DMS153 treated with DMSO at 0.1 percent for 48 hours (cell line): ENCODE measurements at regions not wholly inside any gene's neighbourhood (a gene's known extent, or its start where the extent isn't known, plus 50 kb on each side); places are given as distances from the start of the nearest gene placed in this dataset.
"Not testable (repeated sequence)": the region's sequence is repeated elsewhere in the genome, so short reads cannot be mapped to it uniquely, and the experiment has no call there.

Experiments used
- DNase-seq: peaks from one replicate; lab custom pipeline; 2025; ENCODE audit not compliant: unreplicated experiment; lab: John Stamatoyannopoulos, UW

DNA sequence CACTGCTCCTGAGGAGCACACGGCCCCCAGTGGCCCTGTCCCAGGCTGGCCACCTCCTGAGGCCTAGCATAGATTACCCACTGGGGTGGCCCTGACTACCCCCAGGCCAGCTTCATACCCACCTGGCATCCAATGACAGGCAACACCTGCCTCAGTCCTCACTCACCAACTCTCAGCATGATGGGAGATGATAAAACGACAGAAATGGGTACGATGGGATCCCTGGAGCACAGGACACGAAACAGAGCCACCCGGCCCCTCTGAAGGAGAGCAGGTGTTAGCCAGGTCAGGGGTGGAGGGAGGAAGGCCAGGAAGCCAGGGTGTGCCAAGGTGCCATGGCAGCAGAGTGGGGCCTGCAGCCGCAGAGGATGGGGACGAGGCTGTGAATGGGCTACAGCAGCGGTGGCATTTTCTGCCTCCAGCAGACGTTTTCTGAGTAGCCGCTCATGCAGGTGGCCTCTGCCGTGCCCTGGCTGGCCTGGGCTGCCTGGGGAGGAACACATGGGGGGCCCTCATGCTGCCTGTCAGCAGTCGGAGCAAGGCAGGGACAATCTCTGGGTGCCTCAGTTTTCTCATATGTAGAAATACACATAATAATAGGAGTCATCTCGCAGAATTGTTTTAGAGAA lies 50.2 kb upstream of the FGF3 start:
- DNase-seq, result no peak

DNA sequence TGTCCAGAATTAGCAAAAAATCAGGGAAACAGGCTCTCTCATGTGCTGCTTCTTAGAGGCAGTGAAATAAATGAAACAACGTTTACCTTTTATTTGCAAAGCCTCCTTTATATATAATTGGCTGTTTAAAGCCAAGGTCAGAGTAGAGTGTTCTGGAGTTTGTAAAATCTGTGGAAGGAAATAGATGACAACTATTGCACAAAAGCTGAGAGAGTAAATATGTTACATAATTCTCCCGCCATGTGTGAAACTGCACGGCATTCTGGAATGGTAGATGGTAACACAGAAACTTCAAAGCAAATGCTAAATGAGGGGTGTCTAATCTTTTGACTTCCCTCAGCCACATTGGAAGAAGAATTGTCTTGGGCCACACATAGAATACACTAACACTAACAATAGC lies 51.5 kb upstream of the FGF3 start:
- DNase-seq, result no peak

DNA sequence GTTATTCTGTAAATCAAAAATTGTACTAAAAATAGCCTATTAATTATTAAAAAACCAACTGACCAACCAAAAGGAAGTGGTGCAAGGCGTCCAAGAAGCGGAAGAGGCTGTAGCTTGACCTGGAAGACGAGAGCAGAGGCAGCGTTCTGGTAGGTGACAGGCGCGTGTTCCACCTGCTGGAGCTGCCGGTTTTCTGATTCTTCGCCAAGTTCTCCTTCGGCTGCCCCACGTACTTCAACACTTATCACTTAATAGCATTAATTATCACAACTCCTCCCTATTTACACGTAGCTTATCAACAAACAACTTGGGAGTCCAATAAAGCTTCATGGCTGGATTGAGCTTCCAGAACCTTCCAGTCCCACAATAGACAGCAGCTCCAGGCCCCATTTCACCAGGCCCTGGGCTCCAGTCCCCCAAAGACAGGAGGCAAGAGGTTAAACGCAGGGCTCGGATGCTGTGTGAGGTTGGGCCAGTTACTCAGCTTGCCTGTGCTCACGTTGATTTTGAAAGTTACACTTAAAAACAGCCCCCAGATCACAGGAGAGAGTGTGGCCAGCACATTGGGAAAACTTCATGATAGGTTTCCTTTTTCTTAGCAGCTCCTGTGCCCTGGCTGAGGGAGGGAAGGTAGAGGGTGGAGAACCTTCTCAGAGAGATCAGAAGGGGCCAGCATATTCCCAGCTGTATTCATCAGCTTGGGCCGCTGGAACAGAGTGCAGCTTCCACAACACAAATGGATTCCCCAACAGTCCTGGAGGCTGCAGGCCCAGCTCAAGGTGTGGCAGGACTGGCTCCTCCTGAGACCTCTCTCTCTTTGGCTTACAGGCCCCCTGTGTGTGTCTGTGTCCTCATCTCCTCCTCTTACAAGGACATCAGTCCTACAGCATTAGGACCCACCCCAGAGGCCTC lies 54.2 kb upstream of the FGF3 start:
- DNase-seq, result no peak

DNA sequence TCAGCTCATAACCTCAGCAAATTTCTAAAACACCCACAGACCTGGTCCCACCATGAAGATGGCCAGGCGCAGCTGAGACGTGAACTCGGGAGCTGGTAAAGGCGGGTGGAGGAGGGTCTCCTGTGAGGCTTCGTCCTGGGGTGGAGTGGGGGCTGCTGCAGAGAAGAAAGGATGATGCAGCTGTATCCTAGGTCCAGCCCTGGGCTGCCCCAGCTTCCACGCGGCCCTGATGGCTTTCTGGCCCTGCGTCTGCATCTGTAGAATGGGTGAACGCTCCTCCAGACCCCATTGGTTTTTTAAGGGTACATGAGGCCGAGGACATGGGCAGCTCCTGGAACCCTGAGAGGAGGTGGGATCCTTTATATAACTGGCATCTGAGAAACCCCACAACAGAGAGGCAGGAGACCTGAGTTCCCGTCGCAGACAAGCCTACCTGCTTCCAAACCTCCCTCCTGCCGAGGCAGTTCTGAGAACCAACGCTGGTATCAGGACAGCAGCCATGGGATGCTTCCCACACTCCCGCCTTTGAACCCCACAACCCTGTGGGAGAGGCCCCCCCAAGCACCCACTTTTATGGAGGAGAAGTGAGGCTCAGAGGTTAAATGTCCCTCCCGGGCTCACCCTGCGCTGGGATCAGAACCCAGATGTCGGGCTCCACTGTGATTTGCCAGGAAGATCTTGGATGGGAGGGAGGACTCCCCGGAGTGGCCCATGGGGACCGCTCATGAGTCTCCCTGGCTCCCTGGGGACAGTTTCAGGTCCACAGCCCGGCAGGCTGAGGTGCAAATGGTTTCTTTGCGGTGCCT lies 55.2 kb upstream of the FGF3 start:
- DNase-seq, result no peak

DNA sequence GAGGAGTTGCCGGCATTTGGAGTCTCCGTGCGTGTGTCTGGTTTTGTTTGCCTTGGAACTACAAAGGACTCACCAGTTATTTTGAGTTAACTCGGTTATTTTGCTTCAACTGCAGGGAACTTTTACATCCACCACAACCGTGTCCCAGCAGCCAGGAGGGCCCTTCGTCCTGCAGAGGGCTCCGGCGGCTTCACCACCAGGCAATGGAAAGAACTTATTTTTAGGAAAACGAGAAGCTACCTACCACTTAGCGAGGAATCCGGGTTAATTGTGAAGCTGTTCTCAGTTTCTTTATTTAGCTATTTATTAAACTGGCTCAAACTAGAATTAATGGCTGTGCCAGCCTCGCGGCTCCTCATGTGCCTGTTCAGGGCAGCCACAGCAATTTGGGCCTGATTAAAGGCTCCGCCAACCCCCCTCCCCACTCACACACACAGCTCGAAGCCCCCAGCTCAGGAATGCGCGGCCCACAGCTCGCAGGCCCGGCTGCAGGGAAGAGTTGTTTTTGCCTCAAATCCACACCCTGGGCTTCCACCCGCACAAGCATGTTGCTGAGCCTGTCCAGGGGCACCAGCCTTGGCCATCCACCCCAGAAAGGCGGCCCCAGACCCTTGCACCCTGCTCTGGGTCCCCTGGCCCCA lies 55.9 kb upstream of the FGF3 start:
- no peak for DNase-seq

DNA sequence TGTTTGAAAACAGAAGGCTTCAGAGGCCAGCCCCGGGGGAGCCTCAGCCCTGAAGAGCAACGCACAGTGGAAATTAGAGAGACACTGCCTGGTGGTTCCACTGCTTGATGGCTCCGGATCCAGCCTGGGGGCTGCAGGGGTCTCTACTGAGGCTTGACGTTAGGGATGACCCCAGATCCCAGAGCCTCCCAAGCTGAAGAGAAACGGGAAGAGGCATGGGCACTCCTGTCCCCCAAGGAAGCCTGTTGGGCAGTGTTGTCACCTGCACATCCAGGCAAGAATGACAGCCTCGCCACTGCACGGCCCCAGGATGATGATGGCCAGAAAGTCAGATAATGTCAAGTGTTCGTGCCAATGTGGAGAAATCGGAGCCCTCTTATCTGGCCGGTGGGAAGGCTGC lies 56.8 kb upstream of the FGF3 start:
- no peak for DNase-seq

DNA sequence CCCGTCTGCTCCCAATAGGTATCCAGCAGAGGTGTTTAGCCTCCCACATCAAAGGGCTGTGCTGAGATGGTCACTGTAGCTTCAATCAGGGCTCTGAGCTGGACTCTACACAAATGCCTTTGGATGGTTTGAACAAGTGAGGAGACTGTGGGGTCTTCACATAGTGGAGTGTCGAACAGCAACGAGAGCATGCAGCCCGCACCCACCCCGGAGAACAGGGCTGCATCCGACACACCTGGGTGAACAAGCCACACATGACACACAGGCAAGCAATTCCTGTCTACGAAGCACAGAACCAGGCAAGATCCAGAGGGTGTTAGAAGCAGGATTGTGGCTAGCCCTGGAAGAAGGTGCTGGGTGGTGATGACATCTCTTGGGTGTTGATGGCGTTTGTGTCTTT lies 58.0 kb upstream of the FGF3 start:
- DNase-seq, result no peak

DNA sequence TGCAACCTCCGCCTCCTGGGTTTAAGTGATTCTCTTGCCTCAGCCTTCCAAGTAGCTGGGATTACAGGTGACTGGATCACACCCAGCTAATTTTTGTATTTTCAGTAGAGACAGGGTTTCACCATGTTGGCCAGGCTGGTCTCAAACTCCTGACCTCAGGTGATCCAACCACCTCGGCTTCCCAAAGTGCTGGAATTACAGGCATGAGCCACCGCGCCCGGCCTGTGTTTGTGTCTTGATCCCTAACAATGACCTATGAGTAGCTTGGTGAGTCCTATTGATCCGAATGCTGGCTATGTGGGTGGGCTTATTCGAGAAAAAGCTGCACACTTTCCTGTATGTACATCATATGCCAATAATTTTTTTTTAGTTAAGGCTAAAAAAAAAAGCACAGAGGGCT lies 58.5 kb upstream of the FGF3 start:
- DNase-seq, result not testable (repeated sequence)

DNA sequence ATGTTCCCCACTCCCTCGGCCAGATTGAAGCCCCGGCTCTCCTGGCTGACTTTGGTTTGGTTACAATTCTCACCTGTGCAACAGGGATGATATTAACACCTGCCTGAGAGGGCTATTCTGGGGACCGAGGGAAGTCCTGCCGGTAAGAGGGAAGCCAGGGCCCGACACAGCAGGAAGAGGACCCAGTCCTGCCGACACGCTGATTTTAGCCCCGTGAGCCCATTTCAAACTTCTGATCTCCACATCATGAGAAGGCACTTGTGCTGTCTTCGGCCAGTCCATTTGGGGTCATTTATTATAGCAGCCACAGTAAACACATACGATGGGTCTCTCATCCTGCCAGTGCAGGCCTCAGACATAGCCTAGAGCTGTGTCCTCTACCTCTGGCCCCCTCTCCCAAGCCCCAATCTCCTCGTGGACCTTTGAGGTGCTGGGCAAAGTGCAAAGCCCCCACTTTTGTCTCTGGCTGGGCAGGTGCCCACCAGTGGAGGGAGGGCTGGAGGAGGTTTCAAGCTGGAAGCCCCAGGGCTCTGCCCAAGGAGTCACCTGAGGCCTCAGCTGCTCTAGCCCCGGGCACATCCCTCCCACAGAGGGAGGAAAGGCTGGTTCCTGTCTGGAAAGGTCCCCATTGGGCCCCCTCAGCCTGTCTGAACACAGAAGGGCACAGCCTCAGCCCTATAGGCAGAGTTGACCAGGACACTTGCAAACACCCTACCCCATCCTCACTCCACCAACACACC lies 59.1 kb upstream of the FGF3 start:
- DNase-seq, result no peak

- DNase-seq, result no peak
Observed at GRCh38 chr11:69878927-69879728, 59.9 kb upstream of the FGF3 start.

GRCh38 chr11:69879729-69880005 lies 60.5 kb upstream of the FGF3 start:
- no peak for DNase-seq

GRCh38 chr11:69880041-69880825 lies 61.0 kb upstream of the FGF3 start:
- DNase-seq, result no peak

DNA sequence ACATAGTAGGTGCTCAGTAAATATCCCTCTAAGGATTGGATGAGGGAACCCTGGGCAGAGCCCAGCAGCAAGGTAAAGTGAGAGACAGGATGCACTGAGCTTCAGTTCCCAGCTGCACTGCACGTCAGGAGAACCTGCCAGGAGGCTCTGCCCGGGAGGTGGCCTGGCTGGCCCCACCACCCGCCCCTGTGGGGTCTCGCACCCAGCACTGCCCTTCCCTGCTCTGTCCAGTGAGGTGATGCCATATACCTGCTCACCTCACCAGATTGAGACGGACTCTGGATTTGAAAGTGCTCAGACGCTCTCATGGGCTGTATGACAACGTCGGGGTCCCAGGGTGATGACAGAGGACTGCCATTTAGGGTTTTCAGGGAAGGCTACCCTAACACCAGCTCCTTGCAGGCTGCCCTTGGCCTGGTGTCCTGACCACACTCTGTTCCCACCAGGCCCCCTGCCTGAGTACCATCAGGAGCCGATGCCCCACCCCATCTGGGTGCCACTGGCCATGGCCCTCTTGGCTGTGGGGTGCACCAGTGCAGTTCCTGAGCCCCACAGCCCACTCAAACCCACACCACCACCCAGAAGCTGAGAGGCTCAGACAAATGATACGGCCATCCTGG lies 61.7 kb upstream of the FGF3 start:
- no peak for DNase-seq

GRCh38 chr11:69881467-69882269 lies 62.5 kb upstream of the FGF3 start:
- no peak for DNase-seq

GRCh38 chr11:69882270-69882608 lies 63.0 kb upstream of the FGF3 start:
- DNase-seq, result no peak

DNA sequence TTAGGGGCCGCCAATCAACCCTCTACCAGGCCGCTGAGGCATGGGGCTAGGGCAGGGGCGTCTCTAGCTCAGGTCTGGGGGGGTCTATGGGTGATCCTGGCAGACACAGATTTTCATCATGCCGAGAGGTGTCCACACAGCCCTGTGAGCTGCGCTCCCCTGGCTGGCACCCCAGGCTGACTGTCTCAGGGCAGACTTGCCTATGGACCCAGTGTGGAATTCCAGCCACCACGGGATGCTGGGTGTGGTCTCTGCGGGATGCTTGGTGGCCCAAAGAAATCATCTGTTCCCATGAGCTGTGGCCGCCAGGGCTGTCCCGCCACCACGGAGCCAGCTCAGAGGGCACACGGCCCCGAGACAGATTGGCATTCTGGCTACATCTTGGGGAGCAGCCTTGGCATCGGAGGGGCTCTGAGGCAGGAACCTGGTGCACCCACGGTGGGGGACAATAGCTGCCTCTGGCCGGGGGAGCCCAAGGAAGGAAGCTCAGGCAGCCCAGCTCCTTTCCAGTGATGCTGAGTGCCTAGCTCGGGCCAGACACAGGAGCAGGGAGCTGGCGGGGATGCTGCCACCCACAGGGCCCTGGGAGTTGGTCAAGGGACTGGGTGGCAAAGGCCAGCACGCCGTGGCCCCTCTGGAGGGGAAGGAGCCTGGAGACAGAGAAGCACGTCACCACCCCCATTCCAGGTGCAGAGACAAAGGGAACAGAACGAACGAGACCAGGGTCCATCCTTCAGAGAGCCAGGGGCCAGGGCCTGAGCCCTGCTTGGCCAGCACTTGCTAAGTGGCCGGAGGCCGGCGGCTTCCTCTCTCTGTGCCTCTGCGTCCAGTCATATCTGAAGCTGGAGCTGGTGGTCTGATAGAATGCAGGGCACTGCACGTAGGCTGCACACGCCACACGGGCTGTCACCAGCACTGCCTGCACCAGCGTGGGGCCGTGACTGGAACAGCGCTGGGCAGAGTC lies 64.4 kb upstream of the FGF3 start:
- DNase-seq, result no peak

- no peak for DNase-seq
Observed at GRCh38 chr11:69884286-69884685, 65.1 kb upstream of the FGF3 start.
